GM12874 (cell line): ENCODE measurements at regions not wholly inside any gene's neighbourhood (a gene's known extent, or its start where the extent isn't known, plus 50 kb on each side); places are given as distances from the start of the nearest gene placed in this dataset.

Source experiments
- CTCF ChIP-seq: IDR thresholded peaks from 2 replicates; pipeline ENCODE4 v1.5.1; 2011; ENCODE audit warnings: low read depth, mild to moderate bottlenecking, control low read depth, low read length, moderate library complexity; ENCODE audit not compliant: insufficient read depth

- TF ChIP-seq CTCF: no peak
These were observed 246.9 kb upstream of the SLC39A10 start for GRCh38 chr2:195410074-195410671.

DNA sequence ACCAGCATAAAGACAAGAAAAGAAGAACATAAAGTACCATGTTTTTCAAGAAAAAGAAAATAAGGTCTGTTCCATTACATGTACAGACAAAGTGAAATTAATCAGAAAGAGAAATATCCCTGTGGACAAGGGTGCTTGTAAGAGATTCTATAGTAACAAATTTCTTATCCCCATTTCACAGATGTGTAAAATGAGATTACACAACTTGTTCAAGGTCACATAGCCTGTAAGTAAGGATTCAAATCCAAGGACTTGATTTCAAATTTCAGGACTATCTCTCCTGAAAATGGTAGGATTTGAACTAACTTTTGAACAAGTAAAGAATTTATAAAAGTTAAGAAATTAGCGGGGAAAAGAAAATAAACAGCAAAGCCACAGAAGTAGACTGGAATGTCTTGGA is 248.2 kb upstream of the SLC39A10 start:
- no peak for TF ChIP-seq CTCF

GRCh38 chr2:195408196-195408595 is 248.8 kb upstream of the SLC39A10 start:
- no peak for TF ChIP-seq CTCF

DNA sequence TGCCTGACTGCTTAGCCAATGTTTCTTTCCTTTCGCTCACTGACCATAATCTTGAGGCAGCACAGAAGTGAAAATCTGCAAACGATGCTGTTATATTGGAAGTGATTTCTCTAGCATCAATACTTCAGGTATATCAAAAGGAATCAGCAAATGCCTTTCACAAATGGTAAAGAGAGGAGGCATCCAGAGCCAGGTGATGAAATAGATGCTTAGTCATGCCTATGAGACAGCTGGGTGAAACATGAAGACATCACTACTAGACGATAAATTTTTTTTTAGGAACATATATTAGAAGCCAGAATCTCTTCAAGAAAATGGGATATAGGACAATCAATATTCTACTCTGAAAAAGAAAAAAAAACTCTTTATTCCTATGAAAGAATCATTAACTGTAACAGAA is 249.2 kb upstream of the SLC39A10 start:
- no peak for TF ChIP-seq CTCF

GRCh38 chr2:195406886-195407603 is 250.0 kb upstream of the SLC39A10 start:
- no peak for TF ChIP-seq CTCF

DNA sequence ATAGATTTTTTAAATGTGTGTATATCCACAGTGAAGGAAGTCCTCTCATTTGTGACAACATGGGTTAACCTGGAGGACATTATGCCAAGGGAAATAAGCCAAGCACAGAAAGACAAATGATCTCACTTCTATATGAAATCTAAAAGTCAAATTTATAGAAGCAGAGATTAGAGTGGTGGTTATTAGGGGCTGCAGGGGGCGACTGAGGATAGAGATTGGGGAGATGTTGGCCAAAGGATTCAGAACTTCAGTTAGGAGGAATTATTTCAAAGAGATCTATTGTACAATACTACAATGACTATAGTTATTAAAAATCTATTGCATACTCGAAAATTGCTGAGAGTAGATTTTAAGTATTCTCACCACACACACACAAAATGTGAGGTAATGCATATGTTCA is 252.4 kb upstream of the SLC39A10 start:
- TF ChIP-seq CTCF: no peak

DNA sequence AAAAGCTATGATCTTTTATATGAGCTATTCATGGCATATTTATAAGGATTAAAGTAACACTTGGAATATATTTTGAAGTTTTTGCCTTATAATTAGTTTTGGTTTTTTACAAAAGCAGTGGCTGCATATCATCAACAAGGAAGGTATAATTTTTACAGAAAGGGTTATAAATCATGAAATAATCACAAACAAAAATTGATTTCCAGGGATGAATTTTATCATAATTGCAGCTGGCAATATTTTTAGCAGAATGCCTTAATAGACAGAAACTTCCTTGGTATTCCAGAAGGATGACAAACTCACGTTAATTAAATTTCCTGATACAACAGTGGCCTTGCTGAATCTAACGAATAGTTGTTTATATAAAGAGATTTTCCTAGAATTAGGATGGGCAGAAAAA is 260.5 kb upstream of the SLC39A10 start:
- TF ChIP-seq CTCF: no peak
